NCI-H146 treated with DMSO at 0.1 percent for 48 hours (cell line): ENCODE measurements at regions not wholly inside any gene's neighbourhood (a gene's known extent, or its start where the extent isn't known, plus 50 kb on each side); places are given as distances from the start of the nearest gene placed in this dataset.
"Not testable (repeated sequence)": the region's sequence is repeated elsewhere in the genome, so short reads cannot be mapped to it uniquely, and the experiment has no call there.

ENCODE experiments used
- DNase-seq: peaks from one replicate; lab custom pipeline; 2025; ENCODE audit not compliant: unreplicated experiment; lab: John Stamatoyannopoulos, UW

GRCh38 chr11:96681019-96681716 is 291.4 kb downstream of the JRKL start:
- DNase-seq = no peak

GRCh38 chr11:96694338-96694737 is 304.5 kb downstream of the JRKL start:
- DNase-seq = no peak

- no peak for DNase-seq
Measured at GRCh38 chr11:96696731-96697130, 306.9 kb downstream of the JRKL start.

- no peak for DNase-seq
Measured at GRCh38 chr11:96697466-96697865, 307.7 kb downstream of the JRKL start.

- DNase-seq = no peak
Measured at GRCh38 chr11:96704847-96705246, 315.0 kb downstream of the JRKL start.

- DNase-seq = no peak
Measured at GRCh38 chr11:96706761-96707160, 316.9 kb downstream of the JRKL start.

- no peak for DNase-seq
Measured at GRCh38 chr11:96707273-96707672, 317.5 kb downstream of the JRKL start.

GRCh38 chr11:96708219-96708878 is 318.5 kb downstream of the JRKL start:
- no peak for DNase-seq

GRCh38 chr11:96713301-96713700 is 323.5 kb downstream of the JRKL start:
- no peak for DNase-seq

- DNase-seq = no peak
Measured at GRCh38 chr11:96714689-96715088, 324.9 kb downstream of the JRKL start.

- DNase-seq = no peak
Measured at GRCh38 chr11:96715208-96715607, 325.4 kb downstream of the JRKL start.

GRCh38 chr11:96736601-96737000 is 346.8 kb downstream of the JRKL start:
- no peak for DNase-seq

GRCh38 chr11:96738311-96738710 is 348.5 kb downstream of the JRKL start:
- DNase-seq = no peak

- no peak for DNase-seq
Measured at GRCh38 chr11:96741068-96741467, 351.3 kb downstream of the JRKL start.

GRCh38 chr11:96744697-96745096 is 354.9 kb downstream of the JRKL start:
- DNase-seq = no peak

GRCh38 chr11:96748639-96749370 is 359.0 kb downstream of the JRKL start:
- no peak for DNase-seq

- DNase-seq = not testable (repeated sequence)
Measured at GRCh38 chr11:96751807-96752206, 362.0 kb downstream of the JRKL start.

GRCh38 chr11:96752221-96752620 is 362.4 kb downstream of the JRKL start:
- no peak for DNase-seq

- DNase-seq = no peak
Measured at GRCh38 chr11:96753997-96754396, 364.2 kb downstream of the JRKL start.

GRCh38 chr11:96755209-96755608 is 365.4 kb downstream of the JRKL start:
- no peak for DNase-seq

- DNase-seq = no peak
Measured at GRCh38 chr11:96755752-96756151, 365.9 kb downstream of the JRKL start.

GRCh38 chr11:96758957-96759356 is 369.1 kb downstream of the JRKL start:
- DNase-seq = no peak
